DMS153 treated with DMSO at 0.1 percent for 48 hours (cell line): ENCODE measurements at regions not wholly inside any gene's neighbourhood (a gene's known extent, or its start where the extent isn't known, plus 50 kb on each side); places are given as distances from the start of the nearest gene placed in this dataset.
"Not testable (repeated sequence)": the region's sequence is repeated elsewhere in the genome, so short reads cannot be mapped to it uniquely, and the experiment has no call there.

ENCODE experiments used
- DNase-seq: peaks from one replicate; lab custom pipeline; 2025; ENCODE audit not compliant: unreplicated experiment; lab: John Stamatoyannopoulos, UW

GRCh38 chr1:199932462-199932861 is 95.0 kb upstream of the NR5A2 start:
- DNase-seq = no peak

- no peak for DNase-seq
These were observed 91.1 kb upstream of the NR5A2 start for GRCh38 chr1:199936441-199936840.

- no peak for DNase-seq
These were observed 90.3 kb upstream of the NR5A2 start for GRCh38 chr1:199937161-199937560.

GRCh38 chr1:199937661-199938060 is 89.8 kb upstream of the NR5A2 start:
- no peak for DNase-seq

GRCh38 chr1:199944986-199945385 is 82.5 kb upstream of the NR5A2 start:
- no peak for DNase-seq

GRCh38 chr1:199945591-199945990 is 81.9 kb upstream of the NR5A2 start:
- DNase-seq = no peak

- no peak for DNase-seq
These were observed 81.0 kb upstream of the NR5A2 start for GRCh38 chr1:199946305-199947155.

GRCh38 chr1:199948587-199949280 is 78.8 kb upstream of the NR5A2 start:
- DNase-seq = no peak

- DNase-seq = not testable (repeated sequence)
These were observed 76.5 kb upstream of the NR5A2 start for GRCh38 chr1:199951005-199951404.

GRCh38 chr1:199953651-199954050 is 73.9 kb upstream of the NR5A2 start:
- DNase-seq = no peak

GRCh38 chr1:199954699-199955098 is 72.8 kb upstream of the NR5A2 start:
- DNase-seq = no peak

- DNase-seq = no peak
These were observed 72.3 kb upstream of the NR5A2 start for GRCh38 chr1:199955235-199955634.

- DNase-seq = no peak
These were observed 71.5 kb upstream of the NR5A2 start for GRCh38 chr1:199956005-199956404.

GRCh38 chr1:199959033-199959774 is 68.3 kb upstream of the NR5A2 start:
- DNase-seq = no peak

- no peak for DNase-seq
These were observed 67.8 kb upstream of the NR5A2 start for GRCh38 chr1:199959775-199960110.

- DNase-seq = no peak
These were observed 57.4 kb upstream of the NR5A2 start for GRCh38 chr1:199970125-199970524.

- no peak for DNase-seq
These were observed 50.9 kb upstream of the NR5A2 start for GRCh38 chr1:199976496-199977144.
